GM18507 (cell line): ENCODE measurements at regions not wholly inside any gene's neighbourhood (a gene's known extent, or its start where the extent isn't known, plus 50 kb on each side); places are given as distances from the start of the nearest gene placed in this dataset.

Experiments used
- DNase-seq: peaks from one replicate; pipeline ENCODE4 v3.0.0; 2011; ENCODE audit warnings: low read depth; ENCODE audit not compliant: insufficient read length; ENCODE audit errors: extremely low spot score
- FAIRE-seq: peaks from 2 replicates; lab custom pipeline; 2011; peaks lifted over from hg19 to GRCh38; lab: Jason Lieb, UNC

- DNase-seq = no peak
- no peak for FAIRE-seq
Observed at GRCh38 chr13:73593199-73593765, 534.5 kb downstream of the KLF5 start.

GRCh38 chr13:73591861-73592260 lies 533.1 kb downstream of the KLF5 start:
- DNase-seq (no peak), FAIRE-seq (no peak)

GRCh38 chr13:73590795-73591194 lies 532.0 kb downstream of the KLF5 start:
- FAIRE-seq = no peak

GRCh38 chr13:73585236-73585635 lies 526.4 kb downstream of the KLF5 start:
- FAIRE-seq = no peak
- DNase-seq = no peak

More at GRCh38 chr13:73590795-73591194, 532.0 kb downstream of the KLF5 start:
- no peak for DNase-seq

GRCh38 chr13:73583331-73583730 lies 524.5 kb downstream of the KLF5 start:
- FAIRE-seq (no peak), DNase-seq (no peak)

GRCh38 chr13:73580513-73581267 lies 521.9 kb downstream of the KLF5 start:
- no peak for FAIRE-seq
- DNase-seq = no peak

GRCh38 chr13:73579574-73580274 lies 520.9 kb downstream of the KLF5 start:
- no peak for DNase-seq
- FAIRE-seq = no peak

- no peak for DNase-seq
- no peak for FAIRE-seq
Observed at GRCh38 chr13:73578251-73578875, 519.6 kb downstream of the KLF5 start.

GRCh38 chr13:73576291-73576690 lies 517.5 kb downstream of the KLF5 start:
- FAIRE-seq (no peak), DNase-seq (no peak)

- FAIRE-seq (no peak), DNase-seq (no peak)
Observed at GRCh38 chr13:73572824-73573223, 514.0 kb downstream of the KLF5 start.

- DNase-seq (no peak), FAIRE-seq (no peak)
Observed at GRCh38 chr13:73571376-73571775, 512.6 kb downstream of the KLF5 start.

- FAIRE-seq = no peak
- DNase-seq = no peak
Observed at GRCh38 chr13:73556902-73557301, 498.1 kb downstream of the KLF5 start.

- FAIRE-seq = no peak
- DNase-seq = no peak
Observed at GRCh38 chr13:73556128-73556527, 497.3 kb downstream of the KLF5 start.

GRCh38 chr13:73551736-73552135 lies 492.9 kb downstream of the KLF5 start:
- no peak for FAIRE-seq

GRCh38 chr13:73549717-73550116 lies 490.9 kb downstream of the KLF5 start:
- DNase-seq = no peak
- FAIRE-seq = no peak

More at GRCh38 chr13:73551736-73552135, 492.9 kb downstream of the KLF5 start:
- no peak for DNase-seq

GRCh38 chr13:73548449-73548848 lies 489.6 kb downstream of the KLF5 start:
- no peak for DNase-seq
- no peak for FAIRE-seq

- no peak for FAIRE-seq
- no peak for DNase-seq
Observed at GRCh38 chr13:73547239-73547638, 488.4 kb downstream of the KLF5 start.

GRCh38 chr13:73544175-73544574 lies 485.4 kb downstream of the KLF5 start:
- DNase-seq = no peak
- FAIRE-seq = no peak

- FAIRE-seq (no peak), DNase-seq (no peak)
Observed at GRCh38 chr13:73542446-73542845, 483.6 kb downstream of the KLF5 start.

- FAIRE-seq (no peak), DNase-seq (no peak)
Observed at GRCh38 chr13:73536865-73537264, 478.1 kb downstream of the KLF5 start.
